AG09309 (cell line): ENCODE measurements at regions not wholly inside any gene's neighbourhood (a gene's known extent, or its start where the extent isn't known, plus 50 kb on each side); places are given as distances from the start of the nearest gene placed in this dataset.

ENCODE experiments used
- DNase-seq: peaks from one replicate; pipeline ENCODE4 v3.0.0-alpha.2; 2010; ENCODE audit warnings: low read depth
- H3K4me3 ChIP-seq: 2 replicates; pipeline ENCODE4 v1.5.1; 2011; ENCODE audit warnings: mild to moderate bottlenecking, low read depth, low read length, moderate library complexity; ENCODE audit not compliant: control insufficient read depth
- CTCF ChIP-seq: IDR thresholded peaks from 2 replicates; pipeline ENCODE4 v1.5.1; 2011; ENCODE audit warnings: mild to moderate bottlenecking, low read depth, low read length, inconsistent platforms; ENCODE audit not compliant: insufficient read depth, control insufficient read depth; ENCODE audit errors: missing control alignments

DNA sequence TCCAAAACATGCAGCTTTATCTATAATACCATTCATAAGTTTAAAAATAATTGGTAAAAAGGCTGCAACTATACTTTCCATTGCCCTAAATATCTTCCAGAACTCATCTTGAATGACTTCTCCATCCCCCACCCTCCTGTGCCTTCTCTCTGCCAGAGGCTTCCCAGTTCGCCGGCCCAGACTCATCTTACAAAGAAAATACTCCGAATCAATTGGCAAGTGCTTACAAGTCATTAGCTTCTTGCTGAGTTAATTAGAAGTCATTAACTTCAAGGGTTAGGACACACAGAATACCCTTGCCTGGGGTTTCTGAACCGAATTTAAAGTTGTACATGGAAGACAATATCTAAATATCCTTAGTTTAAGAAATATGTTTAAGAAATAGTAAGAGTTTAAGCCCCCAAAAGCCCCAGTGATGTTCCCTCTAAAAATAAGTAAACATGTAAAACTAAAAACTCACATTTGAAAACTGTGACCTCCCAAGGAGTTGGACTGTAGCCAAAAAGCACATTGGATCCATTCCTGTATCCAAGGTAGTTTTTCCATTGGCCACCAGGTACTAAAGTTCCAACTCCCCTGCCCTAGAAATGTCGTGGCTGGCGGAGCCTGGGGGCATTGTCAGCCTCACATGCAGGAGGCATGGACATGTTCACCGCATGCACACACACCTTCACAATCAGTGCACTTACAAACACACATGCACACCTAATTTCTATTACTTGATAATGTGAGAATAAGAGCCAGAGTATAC lies 535.2 kb upstream of the FAT1 start:
- no peak for TF ChIP-seq CTCF
- H3K4me3 ChIP-seq, result no peak overlapping the region
- no peak for DNase-seq

GRCh38 chr4:187268940-187269339 lies 545.3 kb upstream of the FAT1 start:
- no peak for DNase-seq
- TF ChIP-seq CTCF, result no peak
- no peak overlapping the region for H3K4me3 ChIP-seq

GRCh38 chr4:187270154-187270553 lies 546.5 kb upstream of the FAT1 start:
- TF ChIP-seq CTCF, result no peak
- no peak overlapping the region for H3K4me3 ChIP-seq
- no peak for DNase-seq

DNA sequence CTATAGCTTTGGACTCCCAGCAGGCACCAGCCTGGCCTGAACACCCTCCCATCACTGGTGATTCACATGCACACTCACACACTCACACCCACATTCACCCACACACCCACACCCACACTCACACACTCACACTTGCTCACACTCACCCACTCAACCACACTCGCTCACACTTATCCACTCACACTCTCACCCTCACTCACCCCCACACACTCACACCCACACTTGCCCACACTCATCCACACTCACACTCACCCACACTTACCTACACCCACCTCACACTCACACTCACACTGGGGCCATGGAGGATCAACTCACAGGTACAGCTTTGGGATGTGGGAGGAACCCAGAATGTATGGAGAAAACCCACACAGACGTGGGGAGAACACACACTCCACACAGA lies 548.2 kb upstream of the FAT1 start:
- TF ChIP-seq CTCF, result no peak
- DNase-seq, result no peak
- H3K4me3 ChIP-seq, result no peak overlapping the region

GRCh38 chr4:187274153-187274552 lies 550.5 kb upstream of the FAT1 start:
- no peak for DNase-seq
- TF ChIP-seq CTCF, result no peak
- H3K4me3 ChIP-seq, result no peak overlapping the region

GRCh38 chr4:187276736-187277408 lies 553.2 kb upstream of the FAT1 start:
- no peak for DNase-seq
- no peak overlapping the region for H3K4me3 ChIP-seq
- no peak for TF ChIP-seq CTCF
